VCaP (cell line): ENCODE measurements at regions not wholly inside any gene's neighbourhood (a gene's known extent, or its start where the extent isn't known, plus 50 kb on each side); places are given as distances from the start of the nearest gene placed in this dataset.

ENCODE experiments used
- H3K27ac ChIP-seq: fragments of 450-650 bp; 2 replicates; pipeline ENCODE4 v1.5.1; 2017
- TF ChIP-seq, protein P1 (sequence below): fragments of 450-650 bp; conservative IDR thresholded peaks from 2 replicates; pipeline ENCODE4 v1.5.1; 2017; ENCODE audit warnings: mild to moderate bottlenecking, moderate library complexity

DNA sequence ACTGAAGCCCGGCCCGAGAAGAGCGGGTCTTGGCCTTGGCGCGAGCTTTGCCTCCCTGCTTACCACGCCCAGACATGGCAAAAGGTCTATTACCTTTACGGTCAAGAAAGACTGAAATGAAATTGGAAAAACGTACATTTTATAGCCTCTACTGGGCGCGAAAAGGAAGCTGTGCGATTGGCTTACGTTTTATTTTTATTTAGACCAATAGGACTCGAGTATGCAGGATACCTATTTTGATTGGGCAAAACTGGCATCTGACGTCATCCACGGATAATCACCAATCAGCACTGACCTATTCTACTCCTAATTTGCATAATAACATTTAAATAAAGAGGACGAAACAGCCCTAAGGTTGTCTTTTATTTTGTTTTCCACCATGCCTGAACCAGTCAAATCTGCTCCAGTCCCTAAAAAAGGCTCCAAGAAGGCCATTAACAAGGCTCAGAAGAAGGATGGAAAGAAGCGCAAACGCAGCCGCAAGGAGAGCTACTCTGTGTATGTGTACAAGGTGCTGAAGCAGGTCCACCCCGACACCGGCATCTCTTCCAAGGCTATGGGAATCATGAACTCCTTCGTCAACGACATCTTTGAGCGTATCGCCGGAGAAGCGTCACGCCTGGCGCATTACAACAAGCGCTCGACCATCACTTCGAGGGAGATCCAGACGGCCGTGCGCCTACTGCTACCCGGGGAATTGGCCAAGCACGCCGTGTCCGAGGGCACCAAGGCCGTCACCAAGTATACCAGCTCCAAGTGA, 97.4 kb downstream of the OR2B2 start:
- TF ChIP-seq, protein P1, sequence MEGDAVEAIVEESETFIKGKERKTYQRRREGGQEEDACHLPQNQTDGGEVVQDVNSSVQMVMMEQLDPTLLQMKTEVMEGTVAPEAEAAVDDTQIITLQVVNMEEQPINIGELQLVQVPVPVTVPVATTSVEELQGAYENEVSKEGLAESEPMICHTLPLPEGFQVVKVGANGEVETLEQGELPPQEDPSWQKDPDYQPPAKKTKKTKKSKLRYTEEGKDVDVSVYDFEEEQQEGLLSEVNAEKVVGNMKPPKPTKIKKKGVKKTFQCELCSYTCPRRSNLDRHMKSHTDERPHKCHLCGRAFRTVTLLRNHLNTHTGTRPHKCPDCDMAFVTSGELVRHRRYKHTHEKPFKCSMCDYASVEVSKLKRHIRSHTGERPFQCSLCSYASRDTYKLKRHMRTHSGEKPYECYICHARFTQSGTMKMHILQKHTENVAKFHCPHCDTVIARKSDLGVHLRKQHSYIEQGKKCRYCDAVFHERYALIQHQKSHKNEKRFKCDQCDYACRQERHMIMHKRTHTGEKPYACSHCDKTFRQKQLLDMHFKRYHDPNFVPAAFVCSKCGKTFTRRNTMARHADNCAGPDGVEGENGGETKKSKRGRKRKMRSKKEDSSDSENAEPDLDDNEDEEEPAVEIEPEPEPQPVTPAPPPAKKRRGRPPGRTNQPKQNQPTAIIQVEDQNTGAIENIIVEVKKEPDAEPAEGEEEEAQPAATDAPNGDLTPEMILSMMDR: no peak
- peak overlapping the region; percentile 88 for H3K27ac ChIP-seq

DNA sequence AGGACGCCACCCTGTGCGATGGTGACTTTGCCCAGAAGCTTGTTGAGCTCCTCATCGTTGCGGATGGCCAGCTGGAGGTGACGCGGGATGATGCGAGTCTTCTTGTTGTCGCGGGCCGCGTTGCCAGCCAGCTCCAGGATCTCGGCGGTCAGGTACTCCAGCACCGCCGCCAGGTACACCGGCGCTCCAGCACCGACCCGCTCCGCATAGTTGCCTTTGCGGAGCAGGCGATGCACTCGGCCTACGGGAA, 97.9 kb downstream of the OR2B2 start:
- H3K27ac ChIP-seq: peak overlapping the region; percentile 88

DNA sequence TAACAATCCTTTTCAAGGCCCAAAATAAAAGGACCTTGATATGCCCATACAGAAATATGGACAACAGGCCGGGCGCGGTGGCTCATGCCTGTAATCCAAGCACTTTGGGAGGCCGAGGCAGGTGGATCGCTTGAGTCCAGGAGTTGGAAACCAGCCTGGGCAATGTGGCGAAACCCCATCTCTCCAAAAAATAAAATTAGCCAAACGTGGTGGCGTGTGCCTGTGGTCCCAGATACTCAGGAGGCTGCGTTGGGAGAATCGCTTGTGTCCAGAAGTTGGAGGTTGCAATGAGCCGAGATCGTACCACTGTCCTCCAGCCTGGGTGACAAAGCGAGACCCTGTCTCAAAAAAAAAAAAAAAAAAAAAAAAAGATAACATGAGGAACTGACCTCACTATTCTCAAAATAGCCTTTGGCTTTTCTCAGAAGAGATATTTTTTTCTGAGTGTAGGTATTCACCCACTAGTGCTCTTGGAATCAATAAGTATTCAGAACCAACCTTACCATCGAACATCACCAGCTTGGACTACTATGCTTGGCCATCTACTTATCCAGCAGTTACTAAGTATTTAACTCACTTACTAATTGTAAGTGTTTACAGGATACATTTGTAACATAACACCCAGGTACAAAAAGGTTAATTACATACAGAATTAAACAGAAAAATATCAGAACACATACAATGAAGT, 99.2 kb downstream of the OR2B2 start:
- TF ChIP-seq, protein P1: no peak
- peak overlapping the region; percentile 88 for H3K27ac ChIP-seq

DNA sequence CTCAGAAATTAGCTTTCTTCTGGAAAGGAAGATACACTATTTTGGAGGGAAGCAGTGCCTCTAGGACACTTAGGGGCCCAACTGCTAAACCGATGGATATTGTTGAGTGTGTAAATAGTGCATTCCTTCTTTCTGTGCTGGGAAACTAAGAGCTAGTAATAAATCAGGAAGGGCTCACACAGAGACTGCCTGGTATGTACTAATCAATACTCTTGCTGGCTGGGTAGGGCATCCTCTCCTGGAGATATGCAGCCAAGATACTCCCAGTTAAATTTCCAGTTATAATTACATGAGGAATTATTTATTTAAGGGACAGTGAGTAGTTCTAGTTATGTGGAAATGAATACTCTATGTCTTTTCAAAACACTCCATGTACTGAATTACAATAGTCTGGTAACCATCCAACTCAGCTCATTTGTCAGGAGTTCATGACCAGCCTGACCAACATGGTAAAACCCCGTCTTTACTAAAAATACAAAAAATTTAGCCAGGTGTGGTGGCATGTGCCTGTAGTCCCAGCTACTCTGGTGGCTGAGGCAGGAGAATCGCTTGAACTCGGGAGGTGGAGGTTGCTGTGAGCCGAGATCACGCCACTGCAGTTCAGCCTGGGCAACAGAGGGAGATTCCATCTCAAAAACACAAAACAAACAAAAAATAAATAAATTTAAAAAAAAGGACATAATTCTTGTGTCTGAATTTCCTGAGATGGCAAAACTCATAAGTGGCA, 100.0 kb downstream of the OR2B2 start:
- TF ChIP-seq, protein P1: no peak

DNA sequence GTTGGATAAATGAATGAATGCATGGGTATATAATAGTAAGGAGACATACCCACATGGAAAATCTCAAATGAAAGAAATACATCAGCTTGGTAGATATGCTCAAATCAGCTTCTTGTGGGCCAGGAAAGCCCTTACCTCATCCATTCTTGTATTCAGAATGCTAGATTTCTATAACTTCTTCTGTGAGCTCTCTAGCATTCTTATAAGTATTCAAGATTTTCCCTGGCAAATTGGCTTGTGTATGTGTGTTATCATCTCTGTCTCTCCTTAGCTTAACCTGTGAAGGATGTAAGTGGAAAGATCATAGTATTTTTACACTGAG, 100.8 kb downstream of the OR2B2 start:
- TF ChIP-seq, protein P1: no peak
- H3K27ac ChIP-seq: peak overlapping the region; percentile 88

More for the DNA sequence above, 100.0 kb downstream of the OR2B2 start:
- H3K27ac ChIP-seq: peak overlapping the region; percentile 88

DNA sequence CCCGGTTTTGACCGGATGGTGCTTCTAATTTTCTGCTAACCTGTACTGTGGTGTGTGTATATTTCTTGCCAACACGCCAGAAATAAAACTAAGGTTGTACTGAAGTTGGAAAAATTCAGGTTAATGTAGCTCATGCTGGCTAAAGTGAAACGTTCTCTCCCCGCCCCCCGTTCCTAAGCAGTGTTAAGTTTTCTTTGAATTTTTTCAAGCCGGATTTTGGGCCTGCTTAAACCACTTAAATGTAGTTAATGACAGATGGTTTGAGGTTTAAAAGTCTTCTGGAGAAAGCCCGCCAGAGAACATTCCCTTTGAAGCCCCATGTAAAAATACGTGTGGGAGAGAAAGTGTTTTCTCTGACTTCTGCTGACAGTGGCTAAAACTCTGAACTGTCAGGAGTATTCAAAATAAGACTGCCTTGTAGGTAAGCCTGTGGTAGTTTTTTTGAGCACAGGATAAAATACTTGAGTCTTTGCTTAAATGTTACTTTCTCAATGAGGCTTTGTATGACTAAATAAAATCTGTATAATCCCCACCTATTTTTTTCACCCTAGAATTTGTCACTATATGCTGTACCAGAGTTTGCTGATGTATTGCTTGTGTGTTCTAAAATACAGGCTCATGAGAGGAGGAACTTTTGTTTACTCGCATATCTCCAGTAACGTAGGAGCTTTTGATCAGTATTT, 101.3 kb downstream of the OR2B2 start:
- TF ChIP-seq, protein P1: no peak
- H3K27ac ChIP-seq: peak overlapping the region; percentile 88

DNA sequence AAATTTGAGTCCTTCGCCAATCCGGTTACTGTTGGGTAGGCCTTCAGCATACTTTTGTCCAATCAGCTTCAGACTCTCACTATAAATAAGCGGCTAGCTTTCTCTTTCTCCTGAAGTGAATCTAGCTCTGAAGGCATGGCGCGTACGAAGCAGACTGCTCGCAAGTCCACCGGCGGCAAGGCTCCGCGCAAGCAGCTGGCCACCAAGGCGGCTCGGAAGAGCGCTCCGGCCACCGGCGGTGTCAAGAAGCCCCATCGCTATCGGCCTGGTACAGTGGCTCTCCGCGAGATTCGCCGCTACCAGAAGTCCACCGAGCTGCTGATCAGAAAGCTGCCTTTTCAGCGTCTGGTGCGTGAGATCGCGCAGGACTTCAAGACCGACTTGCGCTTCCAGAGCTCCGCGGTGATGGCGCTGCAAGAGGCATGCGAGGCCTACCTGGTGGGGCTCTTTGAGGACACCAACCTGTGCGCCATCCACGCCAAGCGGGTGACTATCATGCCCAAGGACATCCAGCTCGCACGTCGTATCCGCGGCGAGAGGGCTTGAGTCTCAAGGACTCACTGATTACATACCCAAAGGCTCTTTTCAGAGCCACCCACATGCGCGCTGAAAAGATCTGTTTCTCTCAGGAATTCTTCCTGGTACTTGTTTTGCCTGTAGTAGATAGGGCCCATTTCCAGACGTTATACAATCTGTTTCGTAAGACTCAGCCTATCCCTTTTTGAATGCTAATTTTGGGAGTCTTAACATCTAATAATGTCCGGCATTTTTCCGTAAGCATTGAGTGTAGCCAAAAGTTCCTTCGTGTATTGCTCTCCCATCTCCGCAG, 102.0 kb downstream of the OR2B2 start:
- H3K27ac ChIP-seq: peak overlapping the region; percentile 88
- TF ChIP-seq, protein P1: peak; percentile 42
